GM18498 (cell line): ENCODE measurements at regions not wholly inside any gene's neighbourhood (a gene's known extent, or its start where the extent isn't known, plus 50 kb on each side); places are given as distances from the start of the nearest gene placed in this dataset.
"Not testable (repeated sequence)": the region's sequence is repeated elsewhere in the genome, so short reads cannot be mapped to it uniquely, and the experiment has no call there.

Experiments used
- ATAC-seq: cut with Tn5 transposase; IDR thresholded peaks from one replicate; pipeline ENCODE4 v1.9.1; 2021; ENCODE audit warnings: mild to moderate bottlenecking, moderate library complexity; ENCODE audit not compliant: unreplicated experiment

DNA sequence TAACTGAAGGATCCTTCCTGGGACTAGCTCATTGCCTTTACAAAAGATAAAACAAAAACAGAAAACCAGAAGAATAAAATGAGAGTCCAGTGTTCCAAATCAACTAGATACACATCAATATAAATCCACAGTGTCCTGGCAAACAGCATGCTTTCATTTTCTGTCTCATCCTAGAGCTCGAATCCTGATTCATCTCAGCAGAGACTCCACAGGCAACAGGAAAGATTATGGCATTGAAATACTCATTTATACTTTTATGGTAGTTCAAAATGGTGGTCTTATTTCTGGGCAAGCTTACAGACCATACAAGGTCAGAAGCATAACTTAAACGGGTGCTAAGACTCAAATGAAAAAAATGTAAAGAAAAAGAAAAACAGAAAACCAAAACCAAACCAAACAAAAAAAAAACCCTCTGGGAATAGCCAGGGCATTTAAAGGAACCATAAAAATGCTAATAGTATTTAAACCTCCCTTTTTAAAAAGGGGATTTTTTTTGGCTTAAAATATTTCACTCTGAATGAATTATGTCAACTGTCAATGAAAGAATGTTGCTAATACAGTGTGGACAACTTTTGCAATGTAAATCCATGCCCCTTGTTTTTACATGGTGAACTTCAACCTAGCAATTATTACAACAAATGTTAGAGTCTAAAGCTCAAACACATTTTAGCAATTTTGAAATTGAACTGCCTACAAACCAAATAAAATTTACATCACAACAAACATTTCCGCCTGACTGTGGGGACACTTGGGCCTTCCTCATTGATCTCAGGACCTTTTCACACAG lies 57.9 kb downstream of the GPR101 start:
- ATAC-seq, result no peak

DNA sequence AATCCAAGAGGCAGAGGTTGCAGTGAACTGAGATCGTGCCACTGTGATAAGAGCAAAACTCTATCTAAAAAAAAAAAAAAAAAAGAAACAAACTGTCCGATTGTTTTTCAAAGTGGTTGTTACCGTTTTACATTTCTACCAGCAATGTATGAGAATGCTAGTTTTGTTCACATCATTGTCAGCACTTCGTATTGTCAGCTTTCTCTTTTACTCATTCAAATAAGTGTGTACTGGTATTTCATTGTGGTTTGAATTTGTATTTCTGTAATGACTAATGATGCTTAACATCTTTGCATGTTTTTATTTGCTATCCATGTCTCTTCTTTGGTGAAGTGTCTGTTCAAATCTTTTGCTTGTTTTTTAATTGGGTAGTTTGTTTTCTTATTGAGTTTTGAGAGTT lies 65.8 kb downstream of the GPR101 start:
- no peak for ATAC-seq

DNA sequence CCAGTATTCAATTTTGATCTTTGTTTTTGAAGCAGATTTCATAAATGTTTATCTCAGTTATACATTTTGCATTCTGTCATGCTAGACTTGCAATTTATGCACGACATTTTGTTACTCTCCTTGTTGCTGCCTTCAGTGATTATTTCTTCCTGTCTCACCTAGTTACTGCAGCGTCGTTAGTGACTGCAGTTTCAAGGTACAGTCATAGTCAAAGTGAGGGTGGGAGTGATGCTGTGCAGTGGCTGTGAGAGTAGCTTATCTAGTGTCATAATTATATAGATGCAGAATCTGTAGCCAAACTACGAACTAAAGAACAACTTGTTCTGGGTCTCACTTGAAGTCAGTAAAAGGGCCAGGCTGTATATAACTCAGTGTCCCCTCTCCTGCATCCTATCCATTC lies 69.8 kb downstream of the GPR101 start:
- ATAC-seq, result no peak

DNA sequence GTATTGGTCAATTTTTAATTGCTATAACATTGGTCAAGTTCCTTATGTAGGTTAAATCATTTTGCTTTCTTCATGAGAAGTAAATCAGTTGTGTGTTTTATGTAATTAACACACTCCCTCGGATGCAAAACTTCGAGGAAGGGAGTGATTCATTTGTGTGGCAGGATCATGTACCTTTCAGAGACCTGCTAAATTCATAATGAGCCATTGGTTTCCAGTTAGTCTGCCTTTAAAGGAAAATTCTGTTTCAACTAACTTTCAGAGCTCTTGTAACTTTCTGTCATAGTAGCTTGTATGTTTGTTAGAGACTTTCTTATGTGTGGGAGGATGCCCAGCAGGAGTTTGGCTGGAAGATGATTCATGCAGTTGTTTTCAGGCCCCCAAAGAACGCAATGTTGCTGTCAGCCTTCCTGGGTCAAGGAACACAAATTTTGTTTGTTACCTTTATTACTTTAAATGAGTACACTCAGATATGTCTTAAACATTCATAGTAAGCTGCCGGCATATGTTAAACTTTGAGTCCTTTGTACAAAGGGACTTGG lies 72.1 kb downstream of the GPR101 start:
- ATAC-seq, result no peak

DNA sequence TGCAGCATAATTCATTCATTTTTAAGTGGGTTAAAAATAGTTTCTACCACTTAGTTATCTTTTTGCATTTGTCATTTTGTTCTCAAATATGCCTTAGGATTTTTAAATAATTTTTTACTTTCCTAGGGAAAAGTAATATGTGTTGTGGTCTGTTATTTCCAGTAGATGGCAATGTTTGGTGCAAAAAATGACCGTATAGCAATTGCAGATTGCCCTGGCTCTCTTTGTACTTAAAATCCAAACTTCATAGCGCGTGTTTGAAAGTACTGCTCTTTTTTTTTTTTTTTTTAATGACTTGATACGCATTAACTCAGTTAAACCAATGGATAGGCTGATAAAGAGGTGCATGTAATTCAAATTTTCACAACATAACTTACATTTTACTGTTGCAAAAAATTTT lies 74.4 kb upstream of the RBMX start:
- no peak for ATAC-seq

DNA sequence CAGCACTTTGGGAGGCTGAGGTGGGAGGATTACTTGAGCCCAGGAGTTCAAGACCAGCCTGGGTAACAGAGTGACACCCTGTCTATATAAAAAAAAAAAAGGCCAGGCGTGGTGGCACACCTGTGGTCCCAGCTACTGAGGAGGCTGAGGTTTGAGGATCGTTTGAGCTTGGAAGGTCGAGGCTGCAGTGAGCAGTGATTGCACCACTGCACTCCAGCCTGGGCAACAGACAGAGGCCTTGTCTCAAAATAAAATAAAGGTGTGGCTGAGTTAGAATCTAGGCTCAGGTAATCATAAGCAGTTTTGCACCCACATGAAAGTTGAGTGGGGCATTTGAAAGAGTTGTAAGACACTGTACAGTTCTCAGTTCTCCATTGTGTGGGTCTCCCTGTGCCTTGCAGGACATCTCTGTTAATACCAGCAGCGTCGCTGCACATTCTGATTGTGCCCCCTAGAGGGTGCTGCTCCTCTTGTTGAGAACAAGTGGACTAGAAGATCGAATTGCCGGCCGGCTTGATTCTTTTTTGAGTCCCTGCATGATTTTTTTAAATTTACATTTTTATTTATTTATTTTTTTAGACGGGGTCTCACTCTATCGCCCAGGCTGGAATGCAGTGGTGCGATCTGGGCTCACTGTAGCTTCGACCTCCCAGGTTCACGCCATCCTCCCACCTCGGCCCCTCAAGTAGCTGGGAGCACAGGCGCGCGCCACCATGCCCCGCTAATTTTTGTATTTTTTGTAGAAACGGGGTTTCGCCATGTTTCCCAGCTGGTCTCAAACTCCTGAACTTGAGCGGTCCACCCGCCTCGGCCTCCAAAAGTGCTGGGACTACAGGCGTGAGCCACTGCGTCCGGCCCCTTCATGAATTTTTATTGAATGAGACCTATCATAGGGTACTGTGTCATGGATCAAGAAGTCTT lies 73.6 kb upstream of the RBMX start:
- ATAC-seq, result peak; percentile 95

DNA sequence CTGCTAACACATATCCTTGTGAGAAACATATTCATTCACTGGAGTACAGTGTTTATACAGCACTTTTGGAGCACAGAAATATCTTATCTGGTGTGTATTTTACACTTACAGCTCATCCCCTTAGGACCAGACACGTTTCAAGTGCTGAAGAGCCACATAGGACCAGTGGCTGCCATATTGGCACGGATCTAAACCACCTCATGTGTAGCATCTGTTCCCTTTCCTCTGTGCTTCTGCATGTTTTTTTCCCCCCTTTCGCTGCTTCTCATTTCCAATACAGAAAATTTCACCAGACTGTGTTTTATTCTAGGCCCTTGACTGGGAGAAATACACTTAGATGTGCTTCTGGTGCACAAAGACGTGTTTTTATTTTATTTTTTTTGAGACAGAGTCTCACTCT lies 69.7 kb upstream of the RBMX start:
- no peak for ATAC-seq

DNA sequence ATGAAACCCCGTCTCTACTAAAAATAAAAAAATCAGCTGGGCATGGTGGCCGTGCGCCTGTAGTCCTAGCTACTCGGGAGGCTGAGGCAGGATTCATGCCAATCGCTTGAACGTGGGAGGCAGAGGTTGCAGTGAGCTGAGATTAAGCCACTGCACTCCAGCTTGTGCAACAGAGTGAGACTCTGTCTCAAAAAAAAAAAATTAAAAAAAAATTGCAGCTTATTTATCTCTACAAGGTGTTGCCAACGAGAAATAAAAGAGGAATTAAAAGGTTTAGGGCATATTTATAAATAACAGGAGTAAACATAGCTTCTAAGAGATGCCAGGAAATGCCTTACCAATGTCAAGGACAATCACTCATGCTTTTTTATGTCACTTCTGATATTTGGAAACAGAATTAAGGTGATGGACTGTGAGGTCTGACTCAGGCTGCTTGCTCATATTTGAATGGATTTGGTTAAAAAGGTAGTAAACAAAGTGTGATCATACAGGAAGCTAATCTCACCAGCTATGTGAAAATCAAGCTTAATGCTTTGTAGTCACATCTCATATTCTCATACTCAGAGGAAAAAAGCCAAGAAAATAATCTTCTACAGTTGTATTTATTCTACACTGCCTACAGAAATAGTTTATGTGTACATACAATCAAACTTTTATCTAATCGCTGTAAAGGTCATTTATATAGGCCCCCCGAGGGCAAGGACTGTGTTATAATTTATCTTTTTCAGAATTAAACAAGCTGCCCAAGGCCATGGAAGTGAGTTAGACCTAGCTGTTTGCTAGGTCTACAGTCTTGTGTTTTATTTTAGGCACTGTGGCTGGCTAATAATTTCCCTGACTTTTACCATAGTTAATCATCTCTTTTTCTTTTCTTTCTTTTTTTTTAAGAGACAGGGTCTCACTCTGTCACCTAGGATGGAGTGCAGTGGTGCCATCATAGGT lies 61.1 kb upstream of the RBMX start:
- no peak for ATAC-seq

DNA sequence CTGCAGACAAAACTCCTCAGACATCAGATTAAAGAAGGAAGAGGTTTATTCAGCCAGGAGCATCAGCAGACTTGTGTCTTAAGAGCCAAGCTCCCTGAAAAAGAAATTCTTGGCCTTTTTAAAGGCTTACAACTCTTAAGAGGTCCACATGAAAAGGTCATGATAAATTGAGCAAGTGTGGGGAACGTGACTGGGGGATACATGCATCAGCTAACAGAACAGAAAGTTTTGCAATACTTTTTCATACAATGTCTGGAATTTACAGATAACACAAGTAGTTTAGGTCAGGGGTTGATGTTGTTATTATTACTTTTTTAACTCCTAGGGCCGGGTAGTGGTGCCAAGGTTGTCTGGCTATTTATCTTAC lies 55.6 kb upstream of the RBMX start:
- ATAC-seq, result no peak

DNA sequence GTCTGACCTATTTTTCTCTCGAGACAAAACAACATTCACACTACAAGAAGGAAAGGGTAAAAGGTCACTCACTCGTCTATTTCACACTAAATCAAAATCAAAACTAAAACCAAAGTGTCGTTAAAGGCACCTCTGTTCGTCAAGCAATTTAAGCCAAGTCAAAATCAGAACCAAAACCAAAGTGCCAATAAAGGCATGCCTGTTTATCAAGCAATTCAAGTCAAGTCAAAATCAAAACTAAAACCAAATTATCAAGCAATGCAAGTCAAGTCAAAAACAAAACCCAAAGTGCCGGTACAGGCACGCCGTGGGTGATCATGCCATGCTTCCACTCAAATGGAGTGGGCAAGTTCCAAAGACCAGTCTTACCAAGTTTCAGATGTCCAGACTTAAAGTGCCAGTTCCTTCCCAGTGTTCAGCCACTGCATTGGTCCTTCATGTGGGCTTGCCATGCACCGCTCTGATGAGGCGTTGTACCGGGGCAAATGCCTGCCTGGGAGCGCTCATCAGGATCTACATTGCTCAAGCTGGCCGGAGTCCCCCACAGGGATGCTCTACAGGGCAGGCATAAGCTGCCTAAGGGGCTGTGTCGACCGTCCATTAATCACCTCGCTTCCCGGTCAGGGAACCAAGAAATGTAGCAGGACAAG lies 55.1 kb upstream of the RBMX start:
- ATAC-seq, result peak; percentile 69

DNA sequence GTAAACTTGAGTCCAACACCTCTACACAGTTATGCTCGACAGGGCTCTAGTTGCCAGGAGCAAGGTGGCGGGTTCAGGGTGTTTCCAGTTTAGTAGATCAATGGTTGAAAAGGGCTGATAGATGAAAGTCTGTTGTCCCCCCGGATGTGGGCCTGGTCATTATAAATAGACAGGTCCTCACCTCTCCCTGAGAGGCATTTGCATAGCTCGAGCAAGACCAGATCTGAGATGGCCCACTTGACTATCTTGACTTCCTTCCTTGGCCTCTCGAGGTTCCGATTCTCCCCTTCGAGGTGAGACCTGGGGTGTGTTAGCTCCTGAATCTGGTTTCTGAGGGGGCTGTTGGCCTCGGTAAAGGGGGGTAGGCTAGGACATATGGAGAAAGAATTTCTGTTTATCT lies 54.1 kb upstream of the RBMX start:
- ATAC-seq, result not testable (repeated sequence)

DNA sequence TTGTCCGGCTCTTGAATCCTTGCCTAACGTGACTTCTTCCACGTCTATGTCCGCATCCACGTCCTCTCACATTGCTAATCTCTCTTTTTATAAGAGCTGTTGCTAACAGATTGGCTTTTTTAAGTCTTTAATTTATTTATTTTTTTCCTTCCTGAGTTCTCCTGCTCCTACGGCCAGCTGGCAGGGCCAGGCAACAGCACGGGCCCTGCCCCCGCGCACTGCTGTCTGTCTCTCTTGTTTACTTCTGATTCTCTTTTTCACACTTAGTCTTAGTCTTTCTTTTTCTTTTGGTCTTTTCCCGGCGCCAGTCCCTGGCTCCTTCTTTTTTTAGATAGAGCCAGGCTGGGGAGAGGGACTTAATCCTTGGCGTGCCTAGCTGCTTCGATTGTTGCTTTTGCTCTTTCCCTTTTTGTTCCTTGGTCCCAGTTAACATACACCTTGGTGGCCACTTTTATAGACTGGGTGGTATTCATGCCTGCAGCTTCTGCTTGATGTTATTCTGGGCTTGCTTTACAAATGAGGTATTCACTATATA lies 53.2 kb upstream of the RBMX start:
- ATAC-seq, result no peak

DNA sequence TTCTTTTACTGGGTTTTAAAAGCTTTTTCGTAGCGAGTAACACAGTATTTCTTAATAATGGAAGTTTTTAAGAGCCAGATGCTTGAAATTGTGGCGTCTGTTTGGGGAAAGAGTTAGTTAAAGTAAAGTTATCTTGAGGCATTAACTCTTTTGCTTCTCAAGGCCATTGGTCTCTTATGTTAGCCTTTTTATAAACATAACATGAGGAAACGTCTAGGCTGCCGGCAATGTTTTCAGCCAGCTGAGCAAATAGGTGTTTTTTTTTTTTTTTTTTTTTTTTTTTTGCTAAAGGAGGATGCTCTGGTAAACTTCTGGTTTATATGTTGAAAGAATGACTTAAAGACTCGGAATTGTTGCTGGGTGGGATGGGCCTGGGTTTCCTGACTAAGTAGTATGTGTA lies 51.1 kb upstream of the RBMX start:
- no peak for ATAC-seq
